Activated B cell treated with CpG ODN at 0.5 μM for 24 hours (primary cell): ENCODE measurements at regions not wholly inside any gene's neighbourhood (a gene's known extent, or its start where the extent isn't known, plus 50 kb on each side); places are given as distances from the start of the nearest gene placed in this dataset.

ENCODE experiments used
- ATAC-seq: fragments of 200-7000 bp; cut with Tn5 transposase; one replicate; pipeline ENCODE4 v1.10.0; 2021; ENCODE audit warnings: low read depth, mild to moderate bottlenecking, moderate library complexity
- CTCF ChIA-PET: fragments of 350-600 bp; sonication (Branson Sonifier 250); formaldehyde crosslinking; loops from one replicate; lab custom pipeline; 2021; ENCODE audit warnings: antibody characterized with exemption; lab: Charles Lee
- POLR2A ChIA-PET: fragments of 350-600 bp; sonication (Branson Sonifier 250); formaldehyde crosslinking; loops from one replicate; lab custom pipeline; 2021; ENCODE audit warnings: antibody characterized with exemption; lab: Charles Lee
- DNase-seq: peaks from one replicate; pipeline ENCODE4 v3.0.0; 2022
- H3K27ac Mint-ChIP-seq: one replicate; pipeline ENCODE4 v1.8.0; 2020; ENCODE audit warnings: mixed read lengths
- H3K27me3 Mint-ChIP-seq: one replicate; pipeline ENCODE4 v1.8.0; 2021; ENCODE audit warnings: mixed read lengths
- H3K36me3 Mint-ChIP-seq: one replicate; pipeline ENCODE4 v1.8.0; 2021; ENCODE audit warnings: low read depth, mixed read lengths
- H3K4me1 Mint-ChIP-seq: one replicate; pipeline ENCODE4 v1.8.0; 2021; ENCODE audit warnings: mixed read lengths
- H3K4me3 Mint-ChIP-seq: one replicate; pipeline ENCODE4 v1.8.0; 2020; ENCODE audit warnings: mild to moderate bottlenecking, mixed read lengths
- H3K9me3 Mint-ChIP-seq: one replicate; pipeline ENCODE4 v1.8.0; 2020; ENCODE audit warnings: mixed read lengths
- CTCF ChIP-seq: fragments of 200-600 bp; IDR thresholded peaks from one replicate; pipeline ENCODE4 v1.8.0; 2022; ENCODE audit warnings: antibody characterized with exemption, mild to moderate bottlenecking
- intact Hi-C: fragments of 100-400 bp; cut with micrococcal nuclease; formaldehyde crosslinking; loops from one replicate; pipeline ENCODE4 v1.15.1; 2024

DNA sequence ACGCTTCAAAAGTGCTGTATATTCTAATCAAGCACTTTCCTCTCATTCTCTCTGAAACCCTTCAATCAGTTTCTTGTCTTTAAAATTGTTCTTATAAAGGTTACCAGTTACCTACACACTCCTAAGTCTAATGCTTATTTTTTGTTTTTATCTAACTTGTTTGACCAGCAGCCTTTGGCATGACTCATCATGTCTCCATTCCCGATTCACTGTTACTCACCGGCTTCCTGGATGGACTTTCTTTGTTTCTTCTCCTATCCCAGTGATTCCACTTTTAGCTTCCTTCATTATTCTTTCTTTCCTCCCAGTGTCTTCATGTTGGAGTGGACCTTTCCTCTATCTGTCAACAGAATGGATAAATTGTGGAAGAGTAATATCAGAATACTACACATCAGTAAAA, 368.6 kb upstream of the CCDC196 start:
- H3K4me1 Mint-ChIP-seq, result no peaks in the 10 kb centered on the region
- no peak for TF ChIP-seq CTCF
- no peaks in the 10 kb centered on the region for H3K9me3 Mint-ChIP-seq
- H3K4me3 Mint-ChIP-seq, result no peak overlapping the region
- no peaks in the 10 kb centered on the region for H3K36me3 Mint-ChIP-seq
- H3K27ac Mint-ChIP-seq, result no peak overlapping the region
- intact Hi-C loops, result no loop called here
- CTCF ChIA-PET, result no interaction called here
- H3K27me3 Mint-ChIP-seq, result peaks cover 13% of the 10 kb centered on the region
- POLR2A ChIA-PET, result no interaction called here
- DNase-seq, result no peak
- no peak for ATAC-seq

DNA sequence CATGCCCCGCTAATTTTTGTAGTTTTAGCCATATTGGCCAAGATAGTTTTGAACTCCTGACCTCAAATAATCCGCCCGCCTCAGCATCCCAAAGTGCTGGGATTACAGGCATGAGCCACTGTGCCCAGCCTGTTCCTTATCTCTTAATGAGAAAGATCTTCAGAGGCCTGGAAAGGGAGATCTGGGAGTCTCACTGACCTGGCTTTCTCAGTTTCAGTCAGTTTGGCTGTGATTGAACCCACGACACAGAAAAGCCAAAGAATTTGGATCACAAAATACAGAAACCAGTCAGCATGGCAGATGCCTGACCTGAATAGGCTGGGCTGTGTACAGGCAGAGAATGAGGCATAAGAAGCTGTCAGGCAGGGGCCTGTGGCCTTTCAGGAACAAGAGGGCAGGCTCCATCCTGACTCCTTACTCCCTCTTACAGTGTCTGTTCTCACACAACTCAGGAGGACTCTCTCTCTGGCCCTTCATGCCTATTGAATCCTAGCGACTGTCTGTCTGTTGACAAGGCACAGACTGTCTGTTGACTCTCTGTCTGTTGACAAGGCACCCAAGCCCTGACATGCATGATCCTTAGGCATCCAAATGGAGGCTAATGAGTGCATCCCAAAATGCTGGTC, 366.5 kb upstream of the CCDC196 start:
- intact Hi-C loops, result no loop called here
- no peak for ATAC-seq
- CTCF ChIA-PET, result no interaction called here

GRCh38 chr14:66120402-66120801, 365.8 kb upstream of the CCDC196 start:
- TF ChIP-seq CTCF, result no peak
- ChIA-PET CTCF (no interaction called here), POLR2A (no interaction called here)
- ATAC-seq (no peak), DNase-seq (no peak)
- Mint-ChIP-seq H3K4me1 (no peaks in the 10 kb centered on the region), H3K27me3 (peaks cover 17% of the 10 kb centered on the region), H3K27ac (no peak overlapping the region), H3K4me3 (no peak overlapping the region), H3K9me3 (no peaks in the 10 kb centered on the region), H3K36me3 (no peaks in the 10 kb centered on the region)
- intact Hi-C loops, result no loop called here

More for the DNA sequence above, 366.5 kb upstream of the CCDC196 start:
- Mint-ChIP-seq H3K36me3 (no peaks in the 10 kb centered on the region), H3K27ac (no peak overlapping the region), H3K4me3 (no peak overlapping the region), H3K4me1 (no peaks in the 10 kb centered on the region), H3K27me3 (peaks cover 13% of the 10 kb centered on the region), H3K9me3 (no peaks in the 10 kb centered on the region)
- DNase-seq, result no peak
- no peak for TF ChIP-seq CTCF
- POLR2A ChIA-PET, result no interaction called here

GRCh38 chr14:66121859-66122258, 364.3 kb upstream of the CCDC196 start:
- H3K4me1 Mint-ChIP-seq, result no peaks in the 10 kb centered on the region
- no peak for TF ChIP-seq CTCF

GRCh38 chr14:66129224-66129623, 356.9 kb upstream of the CCDC196 start:
- no peaks in the 10 kb centered on the region for H3K36me3 Mint-ChIP-seq
- ChIA-PET CTCF (no interaction called here), POLR2A (no interaction called here)
- no peak for TF ChIP-seq CTCF
- DNase-seq (no peak), ATAC-seq (no peak)
- no peaks in the 10 kb centered on the region for H3K4me1 Mint-ChIP-seq
- H3K27ac Mint-ChIP-seq, result no peak overlapping the region
- H3K9me3 Mint-ChIP-seq, result no peaks in the 10 kb centered on the region
- H3K27me3 Mint-ChIP-seq, result peaks cover 8% of the 10 kb centered on the region
- H3K4me3 Mint-ChIP-seq, result no peak overlapping the region
- intact Hi-C loops, result no loop called here

More at GRCh38 chr14:66121859-66122258, 364.3 kb upstream of the CCDC196 start:
- no peak for DNase-seq
- Mint-ChIP-seq H3K36me3 (no peaks in the 10 kb centered on the region), H3K27ac (no peak overlapping the region), H3K27me3 (peaks cover 17% of the 10 kb centered on the region), H3K4me3 (no peak overlapping the region), H3K9me3 (no peaks in the 10 kb centered on the region)
- POLR2A ChIA-PET, result no interaction called here
- no peak for ATAC-seq
- CTCF ChIA-PET, result no interaction called here
- intact Hi-C loops, result no loop called here
